OCI-M2 (cell line): ENCODE measurements at regions not wholly inside any gene's neighbourhood (a gene's known extent, or its start where the extent isn't known, plus 50 kb on each side); places are given as distances from the start of the nearest gene placed in this dataset.
A peak's percentile ranks its signal among the peaks of the same experiment; 100 is the strongest.

Experiments used
- DNase-seq: peaks from one replicate; lab custom pipeline; 2025; ENCODE audit not compliant: unreplicated experiment; lab: John Stamatoyannopoulos, UW

GRCh38 chr3:106797461-106797860 is 579.8 kb upstream of the CCDC54 start:
- DNase-seq: no peak

DNA sequence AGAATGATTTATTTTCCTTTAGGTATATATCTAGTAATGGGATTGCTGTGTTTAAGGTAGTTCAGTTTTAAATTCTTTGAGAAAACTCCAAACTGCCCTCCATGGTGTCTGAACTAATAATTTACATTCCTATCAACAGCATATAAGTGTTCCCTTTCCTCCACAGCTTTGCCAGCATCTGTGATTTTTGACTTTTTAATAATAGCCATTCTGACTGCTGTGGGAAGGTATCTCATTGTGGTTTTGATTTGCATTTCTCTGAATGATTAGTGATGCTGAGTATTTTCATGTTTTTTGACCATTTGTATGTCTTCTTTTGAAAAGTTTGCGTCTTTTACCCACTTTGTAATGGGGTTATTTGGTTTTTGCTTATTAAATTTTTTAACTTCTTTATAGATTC is 571.6 kb upstream of the CCDC54 start:
- no peak for DNase-seq

DNA sequence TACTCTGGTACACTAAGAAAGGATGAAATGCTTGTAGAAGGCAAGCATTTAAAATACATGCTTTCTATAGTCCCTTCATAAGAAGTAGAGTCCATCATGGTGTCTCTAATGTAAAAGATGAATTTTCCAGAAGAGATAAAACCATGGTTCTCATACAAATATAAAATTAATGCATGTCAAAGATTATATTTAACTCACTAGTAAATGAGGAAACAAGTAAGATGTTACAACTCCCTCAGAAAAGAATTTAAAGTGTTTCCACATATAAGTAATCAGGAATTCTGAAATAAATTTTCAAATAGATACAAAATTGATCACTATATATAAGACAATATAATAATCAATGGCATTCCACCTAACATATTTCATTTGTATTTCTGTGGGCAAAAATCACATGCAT is 570.3 kb upstream of the CCDC54 start:
- no peak for DNase-seq

DNA sequence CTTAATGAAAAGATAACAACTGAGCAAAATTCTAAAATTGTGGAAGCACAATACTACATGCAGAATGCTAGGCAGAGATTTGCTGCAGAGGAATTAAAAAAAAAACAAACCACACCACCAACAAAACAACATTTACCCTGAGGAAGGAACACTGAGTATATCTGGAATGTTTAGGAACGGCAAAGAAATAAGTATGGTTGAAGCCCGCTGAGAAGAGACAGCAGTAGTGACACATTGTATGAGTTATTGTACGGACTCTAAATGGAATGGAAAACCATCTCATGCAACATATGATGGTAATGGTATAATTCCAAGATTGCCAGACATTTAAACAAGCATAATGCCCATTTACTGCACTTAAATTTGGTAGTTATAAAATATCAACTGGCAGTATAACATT is 568.2 kb upstream of the CCDC54 start:
- no peak for DNase-seq

DNA sequence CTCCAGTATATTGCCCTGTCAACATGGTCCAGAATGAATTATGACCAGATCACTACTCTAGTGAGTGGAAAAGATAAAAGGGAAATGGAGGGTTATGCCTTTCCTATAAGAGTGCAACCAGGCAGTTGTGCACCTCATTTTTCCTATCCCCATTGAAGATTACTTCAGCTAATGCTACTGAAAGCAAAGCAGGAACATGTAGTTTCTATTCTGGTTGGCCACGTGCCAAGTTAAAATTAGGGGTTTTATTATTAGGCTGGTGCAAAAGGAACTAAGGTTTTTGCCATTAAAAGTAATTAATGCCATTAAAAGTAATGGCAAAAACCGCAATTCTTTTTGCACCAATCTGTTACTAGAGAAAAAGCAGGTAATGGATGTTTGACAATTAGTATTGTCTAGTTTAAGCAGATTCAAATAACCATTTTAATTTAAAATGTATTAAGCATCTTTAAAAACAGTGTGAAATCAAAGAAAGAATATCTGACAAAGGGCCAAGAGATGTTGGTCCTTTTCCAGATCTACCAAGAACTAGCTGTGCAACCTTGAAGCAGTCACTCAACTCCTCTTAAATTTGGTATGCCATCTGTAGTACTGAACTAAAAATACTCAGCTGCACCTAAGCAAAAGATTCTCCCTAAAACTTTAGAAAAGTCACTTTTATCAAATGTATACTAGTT is 567.5 kb upstream of the CCDC54 start:
- DNase-seq: no peak

- no peak for DNase-seq
Observed at GRCh38 chr3:106810300-106810875, 566.9 kb upstream of the CCDC54 start.

GRCh38 chr3:106811376-106811775 is 565.9 kb upstream of the CCDC54 start:
- no peak for DNase-seq

GRCh38 chr3:106813742-106814141 is 563.5 kb upstream of the CCDC54 start:
- no peak for DNase-seq

- no peak for DNase-seq
Observed at GRCh38 chr3:106814231-106814630, 563.0 kb upstream of the CCDC54 start.

DNA sequence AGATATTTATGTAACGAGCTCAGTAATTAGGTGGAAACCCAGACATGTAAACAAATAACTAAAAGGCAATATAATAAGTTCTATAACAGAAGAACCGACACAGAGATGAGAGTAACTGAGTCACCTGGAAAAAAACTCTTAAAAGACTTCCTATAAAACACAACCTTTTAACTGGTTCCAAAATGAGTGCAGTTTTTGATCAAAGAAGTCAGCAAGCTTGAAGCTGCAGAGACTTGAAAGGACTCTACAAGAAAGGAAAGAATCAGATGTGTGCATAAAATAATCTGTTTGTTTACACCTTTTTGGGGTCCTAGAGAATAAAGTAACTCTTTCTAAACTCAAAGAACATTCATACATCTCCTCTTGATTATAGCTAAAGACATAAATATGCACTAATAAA is 560.4 kb upstream of the CCDC54 start:
- no peak for DNase-seq

DNA sequence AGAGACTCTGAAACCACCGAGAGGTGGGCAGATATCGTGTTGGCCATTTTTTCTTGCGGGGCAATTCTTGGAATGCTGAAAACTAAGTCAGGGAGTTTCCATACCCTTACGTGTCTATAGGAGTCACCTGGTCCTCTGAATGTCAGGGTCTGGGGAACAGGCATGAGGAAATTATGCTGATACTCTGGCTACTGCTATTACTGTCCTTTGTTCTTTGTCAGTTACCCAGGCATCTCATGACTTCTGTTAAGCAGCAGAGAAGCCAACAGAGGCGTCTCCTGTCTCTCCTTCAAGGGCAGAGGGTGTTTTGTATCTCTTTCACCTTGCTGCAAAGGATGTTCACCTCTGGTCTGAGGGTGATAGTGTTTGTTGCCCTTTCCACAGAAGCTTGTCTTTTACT is 559.5 kb upstream of the CCDC54 start:
- DNase-seq: no peak

DNA sequence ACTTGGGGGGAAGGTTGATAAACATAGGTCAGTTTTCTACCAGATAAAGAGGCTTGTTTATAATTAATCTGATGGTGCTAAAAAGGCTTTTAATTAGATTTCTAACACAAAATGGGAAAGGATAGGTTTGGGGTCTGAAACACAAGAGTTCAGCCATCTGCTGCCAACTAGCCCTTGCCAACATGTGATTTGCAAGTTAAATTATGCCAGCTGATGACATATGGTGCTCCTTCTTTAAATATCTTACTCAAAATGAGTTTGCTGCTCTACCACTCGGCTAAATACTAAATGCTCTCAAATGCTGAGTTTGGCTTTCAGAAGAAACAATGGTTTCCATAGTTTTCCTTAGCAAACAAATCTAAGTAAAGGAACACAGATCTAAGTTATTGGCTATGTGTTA is 557.8 kb upstream of the CCDC54 start:
- no peak for DNase-seq

GRCh38 chr3:106820726-106821362 is 556.4 kb upstream of the CCDC54 start:
- no peak for DNase-seq

DNA sequence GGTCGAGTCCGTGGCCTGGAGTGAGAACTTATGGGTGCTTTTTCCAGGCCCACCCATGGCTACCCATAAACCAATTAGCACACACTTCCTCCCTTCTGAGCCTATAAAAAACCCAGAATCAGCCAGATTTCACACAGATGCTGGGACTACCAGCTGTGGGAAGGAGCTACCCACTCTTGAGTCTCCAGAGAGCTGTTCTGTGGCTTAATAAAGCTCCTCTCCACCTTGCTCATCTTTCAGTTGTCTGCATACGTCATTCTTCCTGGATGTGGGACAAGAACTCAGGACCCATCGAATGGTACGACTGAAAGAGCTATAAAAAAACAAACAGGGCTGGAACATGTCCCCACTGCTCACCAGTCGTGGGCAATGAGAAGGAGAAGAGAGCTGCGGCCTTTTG is 555.4 kb upstream of the CCDC54 start:
- no peak for DNase-seq

DNA sequence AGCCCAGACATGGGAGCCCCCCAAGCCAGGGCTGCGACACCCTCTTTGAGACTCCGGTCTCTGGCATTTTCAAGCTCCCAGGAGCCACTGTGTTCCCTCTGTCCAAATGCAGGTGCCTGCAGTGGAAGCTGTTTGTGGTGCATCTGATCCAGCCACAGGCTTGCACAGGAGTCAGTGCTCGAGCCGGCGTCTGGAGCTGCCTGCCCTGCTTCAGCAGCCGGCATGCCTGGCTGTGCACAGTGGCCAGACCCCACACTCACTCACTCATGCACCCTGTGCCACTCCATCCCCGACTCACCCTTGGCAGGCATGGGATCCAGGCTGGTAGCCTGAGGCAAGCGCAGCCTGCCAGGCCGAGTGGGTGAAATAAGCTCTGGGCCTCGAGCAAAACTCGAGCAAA is 555.0 kb upstream of the CCDC54 start:
- no peak for DNase-seq

DNA sequence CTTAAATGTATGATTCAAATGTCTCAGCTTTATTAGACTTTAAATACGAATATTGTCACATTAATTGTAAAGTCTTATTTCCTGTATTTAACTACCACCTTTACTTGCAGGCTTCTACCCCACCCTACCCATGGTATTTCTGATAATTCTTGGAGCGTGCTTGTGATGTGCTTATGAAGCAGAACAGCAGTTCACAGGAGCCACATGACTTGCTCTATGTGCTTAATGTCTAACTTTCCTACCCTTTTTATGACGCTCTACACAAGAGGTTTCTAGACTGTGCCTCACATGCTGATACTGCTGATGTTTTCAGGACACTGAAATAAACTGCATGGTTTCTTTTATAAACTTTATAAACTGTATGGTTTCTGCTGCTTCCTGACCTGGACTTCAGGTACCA is 553.5 kb upstream of the CCDC54 start:
- no peak for DNase-seq

DNA sequence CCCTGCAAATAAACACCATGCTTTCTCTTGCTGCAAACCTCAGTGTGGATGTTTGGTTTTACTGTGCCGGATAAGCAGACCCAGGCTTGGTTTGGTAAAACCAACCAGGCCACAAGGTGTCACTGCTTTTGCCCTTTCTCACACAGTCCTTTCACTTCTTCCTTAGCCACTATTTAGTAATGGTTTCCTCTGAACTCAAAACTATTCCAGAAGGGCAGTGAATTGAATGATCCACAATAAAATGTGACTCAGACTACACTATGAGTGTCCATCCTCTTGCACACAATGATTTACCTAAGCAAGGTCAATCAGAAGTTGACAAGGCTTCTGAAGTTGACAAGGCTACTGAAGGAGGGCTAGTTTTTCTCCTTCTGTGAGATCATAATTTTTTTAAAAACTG is 552.4 kb upstream of the CCDC54 start:
- no peak for DNase-seq

- no peak for DNase-seq
Observed at GRCh38 chr3:106825962-106826605, 551.2 kb upstream of the CCDC54 start.

DNA sequence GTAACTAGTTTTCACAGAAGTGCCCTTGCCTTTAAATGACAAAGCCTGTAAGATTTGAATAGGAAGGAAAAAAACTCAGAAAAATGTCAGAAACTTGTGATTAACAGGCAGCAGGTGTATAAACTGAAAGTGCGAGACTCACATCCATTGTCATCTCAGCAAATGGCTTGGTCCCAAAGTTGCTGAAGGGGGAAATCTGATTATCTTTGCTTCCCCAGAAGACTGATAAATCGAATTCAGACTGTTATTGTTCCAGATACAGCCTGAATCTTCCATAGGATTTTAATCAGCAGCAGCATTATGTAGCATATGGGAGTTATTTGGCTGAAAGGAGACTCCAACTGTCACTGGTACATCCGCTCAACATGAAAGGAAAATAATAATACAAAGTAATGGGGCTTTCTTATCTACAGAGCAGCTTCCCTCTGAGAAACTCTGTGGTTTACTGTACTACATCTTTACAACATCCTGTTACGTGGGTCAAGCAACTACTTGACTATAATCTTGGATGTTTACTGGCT is 550.4 kb upstream of the CCDC54 start:
- DNase-seq: peak; percentile 29

GRCh38 chr3:106827515-106828213 is 549.6 kb upstream of the CCDC54 start:
- DNase-seq: no peak

- no peak for DNase-seq
Observed at GRCh38 chr3:106829206-106829605, 548.0 kb upstream of the CCDC54 start.
